WTC11 (cell line): ENCODE measurements at regions not wholly inside any gene's neighbourhood (a gene's known extent, or its start where the extent isn't known, plus 50 kb on each side); places are given as distances from the start of the nearest gene placed in this dataset.

Source experiments
- ATAC-seq: fragments of 200-7000 bp; cut with Tn5 transposase; 2 replicates; pipeline ENCODE4 v1.10.0; 2021; ENCODE audit warnings: mild to moderate bottlenecking, moderate library complexity
- CTCF ChIA-PET: fragments of 300-600 bp; sonication (Branson Sonifier 250); formaldehyde crosslinking; loops from one replicate; lab custom pipeline; 2021; ENCODE audit warnings: antibody characterized with exemption; lab: Charles Lee
- POLR2A ChIA-PET: fragments of 350-600 bp; sonication (Branson Sonifier 250); formaldehyde crosslinking; loops from one replicate; lab custom pipeline; 2021; ENCODE audit warnings: antibody characterized with exemption; lab: Charles Lee
- DNase-seq: peaks from one replicate; pipeline ENCODE4 v3.0.0; 2021; ENCODE audit warnings: low spot score
- H3K27ac Mint-ChIP-seq: 2 replicates; pipeline ENCODE4 v1.8.0; 2021; ENCODE audit warnings: mixed read lengths
- H3K27me3 Mint-ChIP-seq: 2 replicates; pipeline ENCODE4 v1.8.0; 2021; ENCODE audit warnings: low read depth, mild to moderate bottlenecking, moderate library complexity, mixed read lengths
- H3K36me3 Mint-ChIP-seq: 2 replicates; pipeline ENCODE4 v1.8.0; 2021; ENCODE audit warnings: mixed read lengths
- H3K4me1 Mint-ChIP-seq: 2 replicates; pipeline ENCODE4 v1.8.0; 2022; ENCODE audit warnings: mixed read lengths
- H3K4me3 Mint-ChIP-seq: 2 replicates; pipeline ENCODE4 v1.8.0; 2021; ENCODE audit warnings: mild to moderate bottlenecking, moderate library complexity, mixed read lengths
- H3K9me3 Mint-ChIP-seq: 2 replicates; pipeline ENCODE4 v1.8.0; 2021; ENCODE audit warnings: mixed read lengths
- AR ChIP-seq: fragments of 250-450 bp; sonication (Bioruptor Pico); IDR thresholded peaks from 2 replicates; pipeline ENCODE4 v1.9.0; 2021; ENCODE audit warnings: mild to moderate bottlenecking
- CREB1 ChIP-seq: sonication (generic); formaldehyde crosslinking; IDR thresholded peaks from 2 replicates; pipeline ENCODE4 v1.8.0; 2023; ENCODE audit warnings: mild to moderate bottlenecking, missing genetic modification reagents
- ESRRA ChIP-seq: sonication (generic); formaldehyde crosslinking; IDR thresholded peaks from 2 replicates; pipeline ENCODE4 v1.8.1; 2022; ENCODE audit warnings: mild to moderate bottlenecking, missing genetic modification reagents, borderline replicate concordance
- FOXJ3 ChIP-seq: sonication (generic); formaldehyde crosslinking; IDR thresholded peaks from 2 replicates; pipeline ENCODE4 v1.9.0; 2021; ENCODE audit warnings: missing genetic modification reagents, mild to moderate bottlenecking, borderline replicate concordance
- GRHL2 ChIP-seq: fragments of 250-450 bp; sonication (Bioruptor Pico); IDR thresholded peaks from 2 replicates; pipeline ENCODE4 v1.8.0; 2022; ENCODE audit warnings: mild to moderate bottlenecking, moderate library complexity; ENCODE audit not compliant: insufficient replicate concordance, severe bottlenecking
- GTF2I ChIP-seq: fragments of 250-450 bp; sonication (Bioruptor Pico); conservative IDR thresholded peaks from 2 replicates; pipeline ENCODE4 v1.4.0; 2021; ENCODE audit warnings: mild to moderate bottlenecking
- NR2C2 ChIP-seq: sonication (generic); formaldehyde crosslinking; IDR thresholded peaks from 2 replicates; pipeline ENCODE4 v1.8.0; 2022; ENCODE audit warnings: mild to moderate bottlenecking, missing genetic modification reagents
- PREB ChIP-seq: sonication (generic); formaldehyde crosslinking; IDR thresholded peaks from 2 replicates; pipeline ENCODE4 v1.8.1; 2022; ENCODE audit warnings: mild to moderate bottlenecking, missing genetic modification reagents, moderate library complexity, borderline replicate concordance
- SMAD3 ChIP-seq: sonication (generic); formaldehyde crosslinking; IDR thresholded peaks from 2 replicates; pipeline ENCODE4 v1.8.0; 2022; ENCODE audit warnings: missing genetic modification reagents, mild to moderate bottlenecking, borderline replicate concordance
- USF2 ChIP-seq: sonication (generic); formaldehyde crosslinking; IDR thresholded peaks from 2 replicates; pipeline ENCODE4 v1.8.1; 2023; ENCODE audit warnings: mild to moderate bottlenecking, missing genetic modification reagents, moderate library complexity
- ZBTB21 ChIP-seq: sonication (generic); formaldehyde crosslinking; IDR thresholded peaks from 2 replicates; pipeline ENCODE4 v1.8.1; 2023; ENCODE audit warnings: mild to moderate bottlenecking, missing genetic modification reagents, borderline replicate concordance
- ZBTB43 ChIP-seq: sonication (generic); formaldehyde crosslinking; IDR thresholded peaks from 2 replicates; pipeline ENCODE4 v1.8.1; 2023; ENCODE audit warnings: mild to moderate bottlenecking, missing genetic modification reagents
- ZNF263 ChIP-seq: sonication (generic); formaldehyde crosslinking; IDR thresholded peaks from 2 replicates; pipeline ENCODE4 v1.8.1; 2022; ENCODE audit warnings: low read depth, mild to moderate bottlenecking, moderate library complexity, missing genetic modification reagents
- ZNF396 ChIP-seq: fragments of 250-450 bp; sonication (Bioruptor Pico); IDR thresholded peaks from 2 replicates; pipeline ENCODE4 v1.8.0; 2021; ENCODE audit warnings: mild to moderate bottlenecking, moderate library complexity, borderline replicate concordance
- TF ChIP-seq, protein P1 (sequence below): sonication (generic); formaldehyde crosslinking; conservative IDR thresholded peaks from 2 replicates; pipeline ENCODE4 v1.8.1; 2023; ENCODE audit warnings: mild to moderate bottlenecking, low read depth, missing genetic modification reagents, moderate library complexity
- TF ChIP-seq, protein P2 (sequence below): fragments of 250-450 bp; sonication (Bioruptor Pico); IDR thresholded peaks from 2 replicates; pipeline ENCODE4 v1.9.0; 2021; ENCODE audit warnings: moderate library complexity, mild to moderate bottlenecking, inconsistent platforms, borderline replicate concordance
- TF ChIP-seq, protein P3 (sequence below): sonication (generic); formaldehyde crosslinking; IDR thresholded peaks from 2 replicates; pipeline ENCODE4 v1.8.1; 2022; ENCODE audit warnings: missing genetic modification reagents, borderline replicate concordance
- TF ChIP-seq, protein P4 (sequence below): sonication (generic); formaldehyde crosslinking; IDR thresholded peaks from 2 replicates; pipeline ENCODE4 v1.8.0; 2023; ENCODE audit warnings: missing genetic modification reagents
- TF ChIP-seq, protein P5 (sequence below): fragments of 250-450 bp; sonication (Bioruptor Pico); IDR thresholded peaks from 2 replicates; pipeline ENCODE4 v2.1.2; 2022; ENCODE audit warnings: mild to moderate bottlenecking, moderate library complexity

GRCh38 chr22:49197505-49197904 is 630.2 kb downstream of the BRD1 start:
- Mint-ChIP-seq H3K36me3 (no peaks in the 10 kb centered on the region), H3K4me3 (no peak overlapping the region), H3K27ac (no peak overlapping the region), H3K27me3 (no peaks in the 10 kb centered on the region), H3K9me3 (no peaks in the 10 kb centered on the region), H3K4me1 (peaks cover 19% of the 10 kb centered on the region)
- TF ChIP-seq PREB (CRISPR knock-in tag) (no peak), ZNF263 (no peak), ZBTB21 (no peak), ESRRA (CRISPR knock-in tag) (no peak), CREB1 (CRISPR knock-in tag) (no peak), ZBTB43 (CRISPR knock-in tag) (no peak), USF2 (no peak), AR (CRISPR knock-in tag) (no peak), NR2C2 (no peak), GTF2I (no peak)
- TF ChIP-seq, protein P1, sequence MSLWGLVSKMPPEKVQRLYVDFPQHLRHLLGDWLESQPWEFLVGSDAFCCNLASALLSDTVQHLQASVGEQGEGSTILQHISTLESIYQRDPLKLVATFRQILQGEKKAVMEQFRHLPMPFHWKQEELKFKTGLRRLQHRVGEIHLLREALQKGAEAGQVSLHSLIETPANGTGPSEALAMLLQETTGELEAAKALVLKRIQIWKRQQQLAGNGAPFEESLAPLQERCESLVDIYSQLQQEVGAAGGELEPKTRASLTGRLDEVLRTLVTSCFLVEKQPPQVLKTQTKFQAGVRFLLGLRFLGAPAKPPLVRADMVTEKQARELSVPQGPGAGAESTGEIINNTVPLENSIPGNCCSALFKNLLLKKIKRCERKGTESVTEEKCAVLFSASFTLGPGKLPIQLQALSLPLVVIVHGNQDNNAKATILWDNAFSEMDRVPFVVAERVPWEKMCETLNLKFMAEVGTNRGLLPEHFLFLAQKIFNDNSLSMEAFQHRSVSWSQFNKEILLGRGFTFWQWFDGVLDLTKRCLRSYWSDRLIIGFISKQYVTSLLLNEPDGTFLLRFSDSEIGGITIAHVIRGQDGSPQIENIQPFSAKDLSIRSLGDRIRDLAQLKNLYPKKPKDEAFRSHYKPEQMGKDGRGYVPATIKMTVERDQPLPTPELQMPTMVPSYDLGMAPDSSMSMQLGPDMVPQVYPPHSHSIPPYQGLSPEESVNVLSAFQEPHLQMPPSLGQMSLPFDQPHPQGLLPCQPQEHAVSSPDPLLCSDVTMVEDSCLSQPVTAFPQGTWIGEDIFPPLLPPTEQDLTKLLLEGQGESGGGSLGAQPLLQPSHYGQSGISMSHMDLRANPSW (CRISPR knock-in tag): no peak
- CTCF ChIA-PET: interaction anchor here (0.6 to 1.9 kb wide), 4 partner anchors 51 to 457 kb away, joined by 3 to 12 read pairs (median 4); no protein-coding TSS in a partner anchor
- DNase-seq (peak; percentile 45), ATAC-seq (peak; percentile 79)
- POLR2A ChIA-PET: interaction anchor here (1.2 kb wide), 1 partner anchor 20 kb away, joined by 3 read pairs; no protein-coding TSS in a partner anchor

- Mint-ChIP-seq H3K4me1 (peaks cover 19% of the 10 kb centered on the region), H3K4me3 (no peak overlapping the region), H3K27ac (no peak overlapping the region), H3K36me3 (no peaks in the 10 kb centered on the region), H3K9me3 (no peaks in the 10 kb centered on the region), H3K27me3 (no peaks in the 10 kb centered on the region)
- ATAC-seq: no peak
- peak; percentile 4 for DNase-seq
- ChIA-PET CTCF (interaction anchor here (1.9 kb wide), 1 partner anchor 109 kb away, joined by 12 read pairs; no protein-coding TSS in a partner anchor), POLR2A (interaction anchor here (1.2 kb wide), 1 partner anchor 22 kb away, joined by 3 read pairs; no protein-coding TSS in a partner anchor)
- TF ChIP-seq ZNF396 (CRISPR knock-in tag): no peak
- TF ChIP-seq GRHL2 (CRISPR knock-in tag): no peak
- TF ChIP-seq, protein P2, sequence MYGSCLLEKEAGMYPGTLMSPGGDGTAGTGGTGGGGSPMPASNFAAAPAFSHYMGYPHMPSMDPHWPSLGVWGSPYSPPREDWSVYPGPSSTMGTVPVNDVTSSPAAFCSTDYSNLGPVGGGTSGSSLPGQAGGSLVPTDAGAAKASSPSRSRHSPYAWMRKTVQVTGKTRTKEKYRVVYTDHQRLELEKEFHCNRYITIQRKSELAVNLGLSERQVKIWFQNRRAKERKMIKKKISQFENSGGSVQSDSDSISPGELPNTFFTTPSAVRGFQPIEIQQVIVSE (CRISPR knock-in tag): no peak
- TF ChIP-seq, protein P3, sequence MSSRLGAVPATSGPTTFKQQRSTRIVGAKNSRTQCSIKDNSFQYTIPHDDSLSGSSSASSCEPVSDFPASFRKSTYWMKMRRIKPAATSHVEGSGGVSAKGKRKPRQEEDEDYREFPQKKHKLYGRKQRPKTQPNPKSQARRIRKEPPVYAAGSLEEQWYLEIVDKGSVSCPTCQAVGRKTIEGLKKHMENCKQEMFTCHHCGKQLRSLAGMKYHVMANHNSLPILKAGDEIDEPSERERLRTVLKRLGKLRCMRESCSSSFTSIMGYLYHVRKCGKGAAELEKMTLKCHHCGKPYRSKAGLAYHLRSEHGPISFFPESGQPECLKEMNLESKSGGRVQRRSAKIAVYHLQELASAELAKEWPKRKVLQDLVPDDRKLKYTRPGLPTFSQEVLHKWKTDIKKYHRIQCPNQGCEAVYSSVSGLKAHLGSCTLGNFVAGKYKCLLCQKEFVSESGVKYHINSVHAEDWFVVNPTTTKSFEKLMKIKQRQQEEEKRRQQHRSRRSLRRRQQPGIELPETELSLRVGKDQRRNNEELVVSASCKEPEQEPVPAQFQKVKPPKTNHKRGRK (CRISPR knock-in tag): no peak
- TF ChIP-seq, protein P4, sequence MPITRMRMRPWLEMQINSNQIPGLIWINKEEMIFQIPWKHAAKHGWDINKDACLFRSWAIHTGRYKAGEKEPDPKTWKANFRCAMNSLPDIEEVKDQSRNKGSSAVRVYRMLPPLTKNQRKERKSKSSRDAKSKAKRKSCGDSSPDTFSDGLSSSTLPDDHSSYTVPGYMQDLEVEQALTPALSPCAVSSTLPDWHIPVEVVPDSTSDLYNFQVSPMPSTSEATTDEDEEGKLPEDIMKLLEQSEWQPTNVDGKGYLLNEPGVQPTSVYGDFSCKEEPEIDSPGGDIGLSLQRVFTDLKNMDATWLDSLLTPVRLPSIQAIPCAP (CRISPR knock-in tag): no peak
- no peak for TF ChIP-seq SMAD3
- TF ChIP-seq USF2: no peak
- no peak for TF ChIP-seq ESRRA (CRISPR knock-in tag)
- TF ChIP-seq, protein P5, sequence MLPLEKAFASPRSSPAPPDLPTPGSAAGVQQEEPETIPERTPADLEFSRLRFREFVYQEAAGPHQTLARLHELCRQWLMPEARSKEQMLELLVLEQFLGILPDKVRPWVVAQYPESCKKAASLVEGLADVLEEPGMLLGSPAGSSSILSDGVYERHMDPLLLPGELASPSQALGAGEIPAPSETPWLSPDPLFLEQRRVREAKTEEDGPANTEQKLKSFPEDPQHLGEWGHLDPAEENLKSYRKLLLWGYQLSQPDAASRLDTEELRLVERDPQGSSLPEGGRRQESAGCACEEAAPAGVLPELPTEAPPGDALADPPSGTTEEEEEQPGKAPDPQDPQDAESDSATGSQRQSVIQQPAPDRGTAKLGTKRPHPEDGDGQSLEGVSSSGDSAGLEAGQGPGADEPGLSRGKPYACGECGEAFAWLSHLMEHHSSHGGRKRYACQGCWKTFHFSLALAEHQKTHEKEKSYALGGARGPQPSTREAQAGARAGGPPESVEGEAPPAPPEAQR (CRISPR knock-in tag): no peak
- no peak for TF ChIP-seq FOXJ3 (CRISPR knock-in tag)
These were observed 631.6 kb downstream of the BRD1 start for GRCh38 chr22:49196046-49196511.
